Prostate gland (tissue), 2 donors: ENCODE measurements at regions not wholly inside any gene's neighbourhood (a gene's known extent, or its start where the extent isn't known, plus 50 kb on each side); places are given as distances from the start of the nearest gene placed in this dataset.
"Not testable (repeated sequence)": the region's sequence is repeated elsewhere in the genome, so short reads cannot be mapped to it uniquely, and the experiment has no call there.

Experiments
- DNase-seq: peaks from one replicate; pipeline ENCODE4 v3.0.0-alpha.2; 2019; ENCODE audit warnings: low spot score
- H3K27ac ChIP-seq, 2 donors: fragments of 200-600 bp; sonication (generic); 2 replicates each; pipeline ENCODE4 v1.5.1; 2017 to 2019
- H3K27me3 ChIP-seq: fragments of 200-600 bp; sonication (generic); replicated peaks from 2 replicates; pipeline ENCODE4 v1.5.1; 2019; ENCODE audit not compliant: insufficient read depth
- H3K36me3 ChIP-seq, 2 donors: fragments of 200-600 bp; sonication (generic); 1 replicate in 1 of 2; 2 replicates in 1 of 2; pipeline versions ENCODE4 v1.5.1 to v1.8.1; 2017 to 2019
- H3K4me1 ChIP-seq: fragments of 200-600 bp; sonication (generic); replicated peaks from 2 replicates; pipeline ENCODE4 v1.5.1; 2019
- H3K4me3 ChIP-seq, 2 donors: fragments of 200-600 bp; sonication (generic); 2 replicates each; pipeline ENCODE4 v1.5.1; 2017 to 2019
- H3K9me3 ChIP-seq: fragments of 200-600 bp; sonication (generic); 2 replicates; pipeline ENCODE4 v1.5.1; 2017
- CTCF ChIP-seq, 4 experiments: fragments of 200-600 bp in 2 of 4; fragments of 450-650 bp in 2 of 4; sonication (generic) in 2 of 4; IDR thresholded peaks; 1 replicate in 3 of 4; 2 replicates in 1 of 4; pipeline ENCODE4 v1.5.1; 2016 to 2019; ENCODE audit warnings: antibody characterized with exemption in 4 of 4, mild to moderate bottlenecking in 2 of 4, moderate library complexity in 2 of 4
- POLR2A ChIP-seq: fragments of 450-650 bp; IDR thresholded peaks from one replicate; pipeline ENCODE4 v1.6.1; 2016; ENCODE audit warnings: antibody characterized with exemption, mild to moderate bottlenecking
- POLR2AphosphoS5 ChIP-seq: sonication (generic); formaldehyde crosslinking; IDR thresholded peaks from one replicate; pipeline ENCODE4 v1.6.1; 2017; ENCODE audit warnings: antibody characterized with exemption
- WGBS: methylation state at CpG from one replicate; pipeline ENCODE4 v1.1.5; 2018; 5-methylcytosine and 5-hydroxymethylcytosine counted together
- intact Hi-C: fragments of 100-400 bp; cut with DNase I; formaldehyde crosslinking; loops from one replicate; pipeline ENCODE4 v1.14.2; 2022

- H3K9me3 ChIP-seq, H3K27me3 ChIP-seq, H3K27ac ChIP-seq, H3K4me1 ChIP-seq, DNase-seq, H3K4me3 ChIP-seq, H3K36me3 ChIP-seq, intact Hi-C loops: not testable (repeated sequence)
- WGBS = no CpG with 5 or more reads among the region's 25 CpGs
Observed at GRCh38 chr6:26720663-26721218, 61.2 kb upstream of the ZNF322 start.

- DNase-seq, H3K4me1 ChIP-seq, H3K36me3 ChIP-seq, H3K9me3 ChIP-seq, intact Hi-C loops, H3K4me3 ChIP-seq, H3K27ac ChIP-seq, H3K27me3 ChIP-seq: not testable (repeated sequence)
- no CpG with 5 or more reads among the region's 31 CpGs for WGBS
Observed at GRCh38 chr6:26730019-26730766, 70.6 kb upstream of the ZNF322 start.

GRCh38 chr6:26734776-26735472, 75.4 kb upstream of the ZNF322 start:
- H3K9me3 ChIP-seq, H3K4me1 ChIP-seq, intact Hi-C loops, H3K27ac ChIP-seq, H3K36me3 ChIP-seq, H3K4me3 ChIP-seq, H3K27me3 ChIP-seq, DNase-seq: not testable (repeated sequence)
- no CpG with 5 or more reads among the region's 36 CpGs for WGBS

GRCh38 chr6:26739811-26740210, 80.3 kb upstream of the ZNF322 start:
- peaks cover 12% of the 10 kb centered on the region for H3K27me3 ChIP-seq
- no peak overlapping the region for H3K27ac ChIP-seq
- H3K4me1 ChIP-seq = no peaks in the 10 kb centered on the region
- WGBS = 83% methylated on average over 7 of the region's 7 CpGs
- no peaks in the 10 kb centered on the region for H3K9me3 ChIP-seq
- no peak for TF ChIP-seq POLR2AphosphoS5
- H3K36me3 ChIP-seq = no peaks in the 10 kb centered on the region
- DNase-seq = no peak
- intact Hi-C loops = no loop called here
- H3K4me3 ChIP-seq = no peak overlapping the region

- Histone ChIP-seq H3K27me3 (peaks cover 15% of the 10 kb centered on the region), H3K4me1 (no peaks in the 10 kb centered on the region), H3K27ac (no peak overlapping the region), H3K4me3 (no peak overlapping the region), H3K36me3 (no peaks in the 10 kb centered on the region), H3K9me3 (no peaks in the 10 kb centered on the region)
- intact Hi-C loops = no loop called here
- TF ChIP-seq CTCF (IDR thresholded peaks at IDR 0.05) (no peak), POLR2A (no peak), POLR2AphosphoS5 (no peak)
- no peak for DNase-seq
- WGBS = 6% methylated on average over 28 of the region's 28 CpGs
Observed at GRCh38 chr6:26743157-26743821, 83.7 kb upstream of the ZNF322 start.

- Histone ChIP-seq H3K4me3 (no peak overlapping the region), H3K27me3 (peaks cover 15% of the 10 kb centered on the region), H3K9me3 (no peaks in the 10 kb centered on the region), H3K4me1 (no peaks in the 10 kb centered on the region), H3K27ac (no peak overlapping the region), H3K36me3 (no peaks in the 10 kb centered on the region)
- TF ChIP-seq POLR2AphosphoS5 (no peak), CTCF (IDR thresholded peaks at IDR 0.05) (no peak), POLR2A (no peak)
- no peak for DNase-seq
- 4% methylated on average over 27 of the region's 27 CpGs for WGBS
- intact Hi-C loops = no loop called here
Observed at GRCh38 chr6:26743941-26744699, 84.6 kb upstream of the ZNF322 start.

- H3K4me3 ChIP-seq, H3K27ac ChIP-seq, H3K4me1 ChIP-seq, H3K36me3 ChIP-seq, intact Hi-C loops, H3K9me3 ChIP-seq, DNase-seq: not testable (repeated sequence)
- H3K27me3 ChIP-seq = peaks cover 17% of the 10 kb centered on the region
- WGBS = 11% methylated on average over 8 of the region's 8 CpGs
Observed at GRCh38 chr6:26744837-26745282, 85.3 kb upstream of the ZNF322 start.

GRCh38 chr6:26745964-26746363, 86.4 kb upstream of the ZNF322 start:
- DNase-seq, H3K36me3 ChIP-seq, H3K4me3 ChIP-seq, H3K27ac ChIP-seq, H3K9me3 ChIP-seq, intact Hi-C loops, H3K4me1 ChIP-seq: not testable (repeated sequence)
- 15% methylated on average over 8 of the region's 8 CpGs for WGBS
- peaks cover 17% of the 10 kb centered on the region for H3K27me3 ChIP-seq

- intact Hi-C loops, DNase-seq: not testable (repeated sequence)
- peaks cover 10% of the 10 kb centered on the region for H3K27me3 ChIP-seq
Observed at GRCh38 chr6:26749126-26749758, 89.7 kb upstream of the ZNF322 start.

More at GRCh38 chr6:26749126-26749758, 89.7 kb upstream of the ZNF322 start:
- H3K36me3 ChIP-seq, H3K4me3 ChIP-seq, H3K4me1 ChIP-seq, H3K27ac ChIP-seq, H3K9me3 ChIP-seq: not testable (repeated sequence)
- WGBS = 7% methylated on average over 19 of the region's 25 CpGs
